ENCODE measurements at regions not wholly inside any gene's neighbourhood (a gene's known extent, or its start where the extent isn't known, plus 50 kb on each side); places are given as distances from the start of the nearest gene placed in this dataset.

- TF ChIP-seq CTCF (IDR thresholded peaks at IDR 0.05) (no peak), POLR2A (IDR thresholded peaks at IDR 0.05) (no peak)
Measured at GRCh38 chr11:82118946-82119345, 614.7 kb downstream of the FAM181B start.

All from sigmoid colon (tissue), 3 donors.